MV-4-11 (cell line): ENCODE measurements at regions not wholly inside any gene's neighbourhood (a gene's known extent, or its start where the extent isn't known, plus 50 kb on each side); places are given as distances from the start of the nearest gene placed in this dataset.

Experiments
- DNase-seq: peaks from one replicate; lab custom pipeline; 2025; lab: John Stamatoyannopoulos, UW

GRCh38 chr2:45212953-45213635 is 203.8 kb upstream of the SIX2 start:
- no peak for DNase-seq

- no peak for DNase-seq
These were observed 202.4 kb upstream of the SIX2 start for GRCh38 chr2:45211636-45212035.

GRCh38 chr2:45210462-45211195 is 201.4 kb upstream of the SIX2 start:
- DNase-seq, result peak; percentile 35

- no peak for DNase-seq
These were observed 200.6 kb upstream of the SIX2 start for GRCh38 chr2:45209875-45210274.

GRCh38 chr2:45209302-45209701 is 200.1 kb upstream of the SIX2 start:
- DNase-seq, result no peak

- DNase-seq, result peak; percentile 82
These were observed 197.8 kb upstream of the SIX2 start for GRCh38 chr2:45207101-45207500.

GRCh38 chr2:45205985-45206384 is 196.7 kb upstream of the SIX2 start:
- no peak for DNase-seq

- no peak for DNase-seq
These were observed 196.2 kb upstream of the SIX2 start for GRCh38 chr2:45205480-45205879.

GRCh38 chr2:45203400-45203799 is 194.1 kb upstream of the SIX2 start:
- DNase-seq, result no peak

- DNase-seq, result no peak
These were observed 190.7 kb upstream of the SIX2 start for GRCh38 chr2:45199973-45200372.

- DNase-seq, result no peak
These were observed 186.7 kb upstream of the SIX2 start for GRCh38 chr2:45195916-45196315.

GRCh38 chr2:45194596-45194995 is 185.3 kb upstream of the SIX2 start:
- DNase-seq, result no peak

GRCh38 chr2:45193581-45193980 is 184.3 kb upstream of the SIX2 start:
- DNase-seq, result no peak

- no peak for DNase-seq
These were observed 183.7 kb upstream of the SIX2 start for GRCh38 chr2:45192991-45193390.

- DNase-seq, result no peak
These were observed 183.2 kb upstream of the SIX2 start for GRCh38 chr2:45192481-45192880.

- DNase-seq, result no peak
These were observed 182.7 kb upstream of the SIX2 start for GRCh38 chr2:45191976-45192375.

GRCh38 chr2:45191146-45191863 is 182.1 kb upstream of the SIX2 start:
- no peak for DNase-seq

- DNase-seq, result peak; percentile 12
These were observed 181.3 kb upstream of the SIX2 start for GRCh38 chr2:45190481-45190942.

- DNase-seq, result no peak
These were observed 175.4 kb upstream of the SIX2 start for GRCh38 chr2:45184606-45185005.

GRCh38 chr2:45182667-45183295 is 173.5 kb upstream of the SIX2 start:
- no peak for DNase-seq

GRCh38 chr2:45180779-45181178 is 171.5 kb upstream of the SIX2 start:
- no peak for DNase-seq

- peak; percentile 11 for DNase-seq
These were observed 170.9 kb upstream of the SIX2 start for GRCh38 chr2:45180033-45180746.
